Neutrophil (primary cell): ENCODE measurements at regions not wholly inside any gene's neighbourhood (a gene's known extent, or its start where the extent isn't known, plus 50 kb on each side); places are given as distances from the start of the nearest gene placed in this dataset.

Source experiments
- H3K27ac ChIP-seq: fragments of 200-600 bp; sonication (generic); 2 replicates; pipeline ENCODE4 v1.5.1; 2016; ENCODE audit warnings: mild to moderate bottlenecking, moderate library complexity
- H3K27me3 ChIP-seq: fragments of 200-600 bp; sonication (generic); 2 replicates; pipeline ENCODE4 v1.6.0; 2016; ENCODE audit warnings: mild to moderate bottlenecking
- H3K36me3 ChIP-seq: fragments of 200-600 bp; sonication (generic); 2 replicates; pipeline ENCODE4 v1.5.1; 2017
- H3K4me1 ChIP-seq, 2 experiments: fragments of 200-600 bp in 1 of 2; sonication (generic) in 1 of 2; 1 replicate in 1 of 2; 2 replicates in 1 of 2; pipeline versions ENCODE4 v1.5.1 to v1.6.1; 2013 to 2016; ENCODE audit warnings: low read depth in 1 of 2, low read length in 1 of 2, mild to moderate bottlenecking in 1 of 2, moderate library complexity in 1 of 2; ENCODE audit not compliant: control insufficient read depth in 1 of 2, insufficient read depth in 1 of 2
- H3K4me3 ChIP-seq, 2 experiments: fragments of 200-600 bp in 1 of 2; sonication (generic) in 1 of 2; 1 replicate in 1 of 2; 2 replicates in 1 of 2; pipeline ENCODE4 v1.5.1; 2013 to 2016; ENCODE audit warnings: low read depth in 1 of 2, low read length in 1 of 2, mild to moderate bottlenecking in 1 of 2, moderate library complexity in 1 of 2
- H3K9me3 ChIP-seq: fragments of 200-600 bp; sonication (generic); 2 replicates; pipeline ENCODE4 v1.5.1; 2016
- CTCF ChIP-seq: fragments of 200-600 bp; sonication (generic); IDR thresholded peaks from 2 replicates; pipeline ENCODE4 v1.5.1; 2016; ENCODE audit warnings: antibody characterized with exemption

- Histone ChIP-seq H3K27ac (no peak overlapping the region), H3K9me3 (no peaks in the 10 kb centered on the region), H3K36me3 (no peaks in the 10 kb centered on the region), H3K4me1 (no peaks in the 10 kb centered on the region), H3K4me3 (no peak overlapping the region), H3K27me3 (no peaks in the 10 kb centered on the region)
- no peak for TF ChIP-seq CTCF
These were observed 295.4 kb upstream of the KCNJ16 start for GRCh38 chr17:69779378-69780214.

GRCh38 chr17:69783865-69784264, 291.2 kb upstream of the KCNJ16 start:
- Histone ChIP-seq H3K4me1 (no peaks in the 10 kb centered on the region), H3K4me3 (no peak overlapping the region), H3K36me3 (no peaks in the 10 kb centered on the region), H3K9me3 (no peaks in the 10 kb centered on the region), H3K27me3 (no peaks in the 10 kb centered on the region), H3K27ac (no peak overlapping the region)
- no peak for TF ChIP-seq CTCF

GRCh38 chr17:69788957-69789356, 286.1 kb upstream of the KCNJ16 start:
- no peak for TF ChIP-seq CTCF
- no peaks in the 10 kb centered on the region for H3K36me3 ChIP-seq
- no peaks in the 10 kb centered on the region for H3K4me1 ChIP-seq
- no peak overlapping the region for H3K27ac ChIP-seq
- no peaks in the 10 kb centered on the region for H3K27me3 ChIP-seq
- H3K9me3 ChIP-seq = no peaks in the 10 kb centered on the region
- H3K4me3 ChIP-seq = no peak overlapping the region

- H3K27me3 ChIP-seq = no peaks in the 10 kb centered on the region
These were observed 278.9 kb upstream of the KCNJ16 start for GRCh38 chr17:69796078-69796477.

GRCh38 chr17:69800870-69801269, 274.2 kb upstream of the KCNJ16 start:
- Histone ChIP-seq H3K27ac (no peak overlapping the region), H3K27me3 (no peaks in the 10 kb centered on the region), H3K4me1 (no peaks in the 10 kb centered on the region), H3K36me3 (no peaks in the 10 kb centered on the region), H3K4me3 (no peak overlapping the region), H3K9me3 (no peaks in the 10 kb centered on the region)
- TF ChIP-seq CTCF = no peak

More at GRCh38 chr17:69796078-69796477, 278.9 kb upstream of the KCNJ16 start:
- Histone ChIP-seq H3K4me1 (no peaks in the 10 kb centered on the region), H3K36me3 (no peaks in the 10 kb centered on the region), H3K9me3 (no peaks in the 10 kb centered on the region), H3K4me3 (no peak overlapping the region), H3K27ac (no peak overlapping the region)
- TF ChIP-seq CTCF = no peak
